Sigmoid colon (tissue), 4 donors: ENCODE measurements at regions not wholly inside any gene's neighbourhood (a gene's known extent, or its start where the extent isn't known, plus 50 kb on each side); places are given as distances from the start of the nearest gene placed in this dataset.

Experiments
- CTCF ChIP-seq, 4 experiments: fragments of 450-650 bp in 3 of 4; fragments of 200-600 bp in 1 of 4; IDR thresholded peaks; one replicate each; pipeline ENCODE4 v1.5.1; 2016 to 2019; ENCODE audit warnings: antibody characterized with exemption in 4 of 4, mild to moderate bottlenecking in 3 of 4, moderate library complexity in 2 of 4
- EP300 ChIP-seq, 4 donors: sonication (generic); formaldehyde crosslinking; IDR thresholded peaks; one replicate each; pipeline ENCODE4 v1.6.1; 2017; ENCODE audit warnings: antibody characterized with exemption in 4 of 4
- POLR2A ChIP-seq, 2 donors: fragments of 450-650 bp; IDR thresholded peaks; one replicate each; pipeline ENCODE4 v1.6.1; 2016; ENCODE audit warnings: antibody characterized with exemption in 2 of 2, mild to moderate bottlenecking in 2 of 2, moderate library complexity in 2 of 2
- POLR2AphosphoS5 ChIP-seq, 4 donors: sonication (generic); formaldehyde crosslinking; IDR thresholded peaks; one replicate each; pipeline ENCODE4 v1.6.1; 2017; ENCODE audit warnings: antibody characterized with exemption in 4 of 4

GRCh38 chr10:44520651-44521050 is 135.8 kb upstream of the CXCL12 start:
- no peak for TF ChIP-seq CTCF (IDR thresholded peaks at IDR 0.05)
- TF ChIP-seq POLR2A (IDR thresholded peaks at IDR 0.05) = no peak
- TF ChIP-seq EP300 (IDR thresholded peaks at IDR 0.05) = no peak
- TF ChIP-seq POLR2AphosphoS5 (IDR thresholded peaks at IDR 0.05) = no peak
